Nephron (organoid): ENCODE measurements at regions not wholly inside any gene's neighbourhood (a gene's known extent, or its start where the extent isn't known, plus 50 kb on each side); places are given as distances from the start of the nearest gene placed in this dataset.

Source experiments
- H3K27ac Mint-ChIP-seq, 3 experiments: 2 replicates each; pipeline ENCODE4 v1.8.0; 2020; ENCODE audit warnings: mixed read lengths in 3 of 3, mild to moderate bottlenecking in 2 of 3, moderate library complexity in 1 of 3
- H3K27me3 Mint-ChIP-seq: 2 replicates; pipeline ENCODE4 v1.8.0; 2021; ENCODE audit warnings: low read depth, mild to moderate bottlenecking, moderate library complexity, mixed read lengths
- H3K36me3 Mint-ChIP-seq: 2 replicates; pipeline ENCODE4 v1.8.0; 2020; ENCODE audit warnings: low read depth, mixed read lengths
- H3K4me1 Mint-ChIP-seq: 2 replicates; pipeline ENCODE4 v1.8.0; 2020; ENCODE audit warnings: mixed read lengths
- H3K4me3 Mint-ChIP-seq, 3 experiments: 2 replicates each; pipeline ENCODE4 v1.8.0; 2020; ENCODE audit warnings: mild to moderate bottlenecking in 3 of 3, mixed read lengths in 3 of 3, moderate library complexity in 2 of 3
- H3K9me3 Mint-ChIP-seq: 2 replicates; pipeline ENCODE4 v1.8.0; 2020; ENCODE audit warnings: mixed read lengths
- CTCF ChIP-seq, 3 experiments: fragments of 200-600 bp; sonication (generic); IDR thresholded peaks; one replicate each; pipeline ENCODE4 v1.5.0; 2021; ENCODE audit warnings: antibody characterized with exemption in 3 of 3; ENCODE audit not compliant: unreplicated experiment in 3 of 3

- no peaks in the 10 kb centered on the region for H3K27me3 Mint-ChIP-seq
- H3K36me3 Mint-ChIP-seq: no peaks in the 10 kb centered on the region
- H3K27ac Mint-ChIP-seq: peak overlapping the region; percentile 25 to 51 (median 49)
- peaks cover 22% of the 10 kb centered on the region for H3K4me1 Mint-ChIP-seq
- no peaks in the 10 kb centered on the region for H3K9me3 Mint-ChIP-seq
- TF ChIP-seq CTCF (IDR thresholded peaks at IDR 0.05; ENCODE audit: unreplicated experiment in 3 of 3): no peak
- no peak overlapping the region for H3K4me3 Mint-ChIP-seq
These were observed 308.7 kb downstream of the ATP23 start for GRCh38 chr12:58250077-58250476.

- Mint-ChIP-seq H3K36me3 (no peaks in the 10 kb centered on the region), H3K27ac (no peak overlapping the region), H3K4me1 (peaks cover 22% of the 10 kb centered on the region), H3K4me3 (no peak overlapping the region), H3K9me3 (no peaks in the 10 kb centered on the region), H3K27me3 (no peaks in the 10 kb centered on the region)
- no peak for TF ChIP-seq CTCF (IDR thresholded peaks at IDR 0.05; ENCODE audit: unreplicated experiment in 3 of 3)
These were observed 311.5 kb downstream of the ATP23 start for GRCh38 chr12:58252914-58253313.

- Mint-ChIP-seq H3K36me3 (no peaks in the 10 kb centered on the region), H3K27me3 (no peaks in the 10 kb centered on the region), H3K27ac (no peak overlapping the region), H3K4me1 (peaks cover 18% of the 10 kb centered on the region), H3K4me3 (no peak overlapping the region), H3K9me3 (no peaks in the 10 kb centered on the region)
- no peak for TF ChIP-seq CTCF (IDR thresholded peaks at IDR 0.05; ENCODE audit: unreplicated experiment in 3 of 3)
These were observed 312.3 kb downstream of the ATP23 start for GRCh38 chr12:58253663-58254062.

GRCh38 chr12:58254463-58255100 is 313.2 kb downstream of the ATP23 start:
- Mint-ChIP-seq H3K4me3 (no peak overlapping the region), H3K36me3 (no peaks in the 10 kb centered on the region), H3K27ac (no peak overlapping the region), H3K4me1 (peaks cover 16% of the 10 kb centered on the region), H3K27me3 (no peaks in the 10 kb centered on the region), H3K9me3 (no peaks in the 10 kb centered on the region)
- TF ChIP-seq CTCF (IDR thresholded peaks at IDR 0.05; ENCODE audit: unreplicated experiment in 3 of 3): no peak

- H3K4me1 Mint-ChIP-seq: peaks cover under 1% of the 10 kb centered on the region
- TF ChIP-seq CTCF (IDR thresholded peaks at IDR 0.05; ENCODE audit: unreplicated experiment in 3 of 3): no peak
- H3K36me3 Mint-ChIP-seq: no peaks in the 10 kb centered on the region
- H3K27me3 Mint-ChIP-seq: no peaks in the 10 kb centered on the region
- H3K9me3 Mint-ChIP-seq: no peaks in the 10 kb centered on the region
- H3K27ac Mint-ChIP-seq: no peak overlapping the region
- no peak overlapping the region for H3K4me3 Mint-ChIP-seq
These were observed 321.4 kb downstream of the ATP23 start for GRCh38 chr12:58262796-58263195.

GRCh38 chr12:58263816-58264215 is 322.4 kb downstream of the ATP23 start:
- no peaks in the 10 kb centered on the region for H3K27me3 Mint-ChIP-seq
- no peaks in the 10 kb centered on the region for H3K9me3 Mint-ChIP-seq
- H3K4me1 Mint-ChIP-seq: peaks cover 11% of the 10 kb centered on the region
- no peak overlapping the region for H3K27ac Mint-ChIP-seq
- H3K4me3 Mint-ChIP-seq: no peak overlapping the region
- TF ChIP-seq CTCF (IDR thresholded peaks at IDR 0.05; ENCODE audit: unreplicated experiment in 3 of 3): no peak
- H3K36me3 Mint-ChIP-seq: no peaks in the 10 kb centered on the region
